ENCODE measurements at regions not wholly inside any gene's neighbourhood (a gene's known extent, or its start where the extent isn't known, plus 50 kb on each side); places are given as distances from the start of the nearest gene placed in this dataset.
"Not testable (repeated sequence)": the region's sequence is repeated elsewhere in the genome, so short reads cannot be mapped to it uniquely, and the experiment has no call there.

GRCh38 chr12:47488888-47489287 lies 216.9 kb downstream of the RPAP3 start:
- TF ChIP-seq POLR2A (IDR thresholded peaks at IDR 0.05) (no peak), CTCF (IDR thresholded peaks at IDR 0.05) (no peak)
- Histone ChIP-seq H3K9me3 (no peaks in the 10 kb centered on the region), H3K27me3 (no peaks in the 10 kb centered on the region), H3K36me3 (replicated peaks in 1 of 2; ENCODE audit: insufficient read depth in 1 of 2, low read depth in 2 of 2) (no peaks in the 10 kb centered on the region), H3K4me3 (no peak overlapping the region), H3K27ac (no peak overlapping the region), H3K4me1 (no peaks in the 10 kb centered on the region)
- ATAC-seq (no peak), DNase-seq (no peak)
- intact Hi-C loops (cut with DNase I) = no loop called here
- WGBS, 2 donors = 54 to 58% methylated on average over 1 of the region's 1 CpG

GRCh38 chr12:47481041-47481440 lies 224.8 kb downstream of the RPAP3 start:
- Histone ChIP-seq H3K36me3 (replicated peaks in 1 of 2; ENCODE audit: insufficient read depth in 1 of 2, low read depth in 2 of 2) (no peaks in the 10 kb centered on the region), H3K4me1 (no peaks in the 10 kb centered on the region), H3K27me3 (no peaks in the 10 kb centered on the region), H3K9me3 (no peaks in the 10 kb centered on the region), H3K27ac (no peak overlapping the region), H3K4me3 (no peak overlapping the region)
- intact Hi-C loops (cut with DNase I) = no loop called here
- 48 to 54% methylated on average over 2 of the region's 2 CpGs for WGBS, 2 donors
- DNase-seq (no peak), ATAC-seq (no peak)
- no peak for TF ChIP-seq POLR2A (IDR thresholded peaks at IDR 0.05)
- TF ChIP-seq CTCF (IDR thresholded peaks at IDR 0.05) = no peak

GRCh38 chr12:47478426-47478825 lies 227.4 kb downstream of the RPAP3 start:
- H3K4me3 ChIP-seq = no peak overlapping the region
- DNase-seq = no peak
- intact Hi-C loops (cut with DNase I) = no loop called here
- peaks cover 0 to 21% (median 0%) of the 10 kb centered on the region in 3 donors for H3K9me3 ChIP-seq
- WGBS, 2 donors = 20 to 26% methylated on average over 1 of the region's 1 CpG
- no peaks in the 10 kb centered on the region for H3K36me3 ChIP-seq (replicated peaks in 1 of 2; ENCODE audit: insufficient read depth in 1 of 2, low read depth in 2 of 2)
- TF ChIP-seq CTCF (IDR thresholded peaks at IDR 0.05) (no peak), POLR2A (IDR thresholded peaks at IDR 0.05) (no peak)
- no peak for ATAC-seq
- no peaks in the 10 kb centered on the region for H3K27me3 ChIP-seq
- no peak overlapping the region for H3K27ac ChIP-seq
- H3K4me1 ChIP-seq = no peaks in the 10 kb centered on the region

- DNase-seq (no peak), ATAC-seq (no peak)
- Histone ChIP-seq H3K4me1 (no peaks in the 10 kb centered on the region), H3K36me3 (replicated peaks in 1 of 2; ENCODE audit: insufficient read depth in 1 of 2, low read depth in 2 of 2) (no peaks in the 10 kb centered on the region), H3K27me3 (no peaks in the 10 kb centered on the region), H3K4me3 (no peak overlapping the region), H3K27ac (no peak overlapping the region), H3K9me3 (peaks cover 0 to 21% (median 0%) of the 10 kb centered on the region in 3 donors)
- TF ChIP-seq CTCF (IDR thresholded peaks at IDR 0.05) (no peak), POLR2A (IDR thresholded peaks at IDR 0.05) (no peak)
- WGBS, 2 donors = 53 to 64% methylated on average over 3 of the region's 3 CpGs
- intact Hi-C loops (cut with DNase I) = no loop called here
These were observed 232.7 kb downstream of the RPAP3 start for GRCh38 chr12:47473091-47473490.

- peaks cover 0 to 14% (median 0%) of the 10 kb centered on the region in 3 donors for H3K9me3 ChIP-seq
- H3K27ac ChIP-seq; H3K4me1 ChIP-seq; DNase-seq; H3K27me3 ChIP-seq; ATAC-seq; H3K4me3 ChIP-seq; H3K36me3 ChIP-seq (replicated peaks in 1 of 2; ENCODE audit: insufficient read depth in 1 of 2, low read depth in 2 of 2); intact Hi-C loops (cut with DNase I): not testable (repeated sequence)
- 58 to 69% methylated on average over 1 of the region's 1 CpG for whole genome bisulfite sequencing, 2 donors
These were observed 235.5 kb downstream of the RPAP3 start for GRCh38 chr12:47470349-47470748.

GRCh38 chr12:47463918-47464317 lies 241.9 kb downstream of the RPAP3 start:
- WGBS, 2 donors = 71 to 80% methylated on average over 5 of the region's 5 CpGs
- H3K36me3 ChIP-seq (replicated peaks in 1 of 2; ENCODE audit: insufficient read depth in 1 of 2, low read depth in 2 of 2); H3K4me1 ChIP-seq; H3K27me3 ChIP-seq; H3K27ac ChIP-seq; H3K4me3 ChIP-seq; DNase-seq; intact Hi-C loops (cut with DNase I); H3K9me3 ChIP-seq; ATAC-seq: not testable (repeated sequence)
